ENCODE measurements at regions not wholly inside any gene's neighbourhood (a gene's known extent, or its start where the extent isn't known, plus 50 kb on each side); places are given as distances from the start of the nearest gene placed in this dataset.

GRCh38 chr11:115674937-115675544 is 170.8 kb upstream of the CADM1 start:
- TF ChIP-seq EZH2 (IDR thresholded peaks at IDR 0.05; ENCODE audit: insufficient read depth, poor library complexity, severe bottlenecking): no peak
- TF ChIP-seq EZH2phosphoT487 (IDR thresholded peaks at IDR 0.05; ENCODE audit: insufficient read depth, low read depth): no peak

All from GM23248 (cell line).